NCI-H2196 (cell line): ENCODE measurements at regions not wholly inside any gene's neighbourhood (a gene's known extent, or its start where the extent isn't known, plus 50 kb on each side); places are given as distances from the start of the nearest gene placed in this dataset.
"Not testable (repeated sequence)": the region's sequence is repeated elsewhere in the genome, so short reads cannot be mapped to it uniquely, and the experiment has no call there.

Experiments
- DNase-seq: peaks from one replicate; lab custom pipeline; 2025; ENCODE audit not compliant: unreplicated experiment; lab: John Stamatoyannopoulos, UW

- no peak for DNase-seq
Observed at GRCh38 chr5:117667105-117667504, 1092.5 kb upstream of the SEMA6A start.

GRCh38 chr5:117665121-117665520, 1090.5 kb upstream of the SEMA6A start:
- no peak for DNase-seq

- no peak for DNase-seq
Observed at GRCh38 chr5:117662361-117662760, 1087.7 kb upstream of the SEMA6A start.

- DNase-seq, result no peak
Observed at GRCh38 chr5:117657541-117657940, 1082.9 kb upstream of the SEMA6A start.

GRCh38 chr5:117652958-117653280, 1078.3 kb upstream of the SEMA6A start:
- no peak for DNase-seq

GRCh38 chr5:117652036-117652957, 1077.7 kb upstream of the SEMA6A start:
- no peak for DNase-seq

- no peak for DNase-seq
Observed at GRCh38 chr5:117649821-117650220, 1075.2 kb upstream of the SEMA6A start.

GRCh38 chr5:117645400-117645799, 1070.8 kb upstream of the SEMA6A start:
- DNase-seq, result no peak

- no peak for DNase-seq
Observed at GRCh38 chr5:117638581-117638980, 1064.0 kb upstream of the SEMA6A start.

GRCh38 chr5:117633093-117633492, 1058.5 kb upstream of the SEMA6A start:
- DNase-seq, result no peak

- no peak for DNase-seq
Observed at GRCh38 chr5:117624201-117624600, 1049.6 kb upstream of the SEMA6A start.

GRCh38 chr5:117623042-117623805, 1048.6 kb upstream of the SEMA6A start:
- no peak for DNase-seq

- DNase-seq, result no peak
Observed at GRCh38 chr5:117621921-117622320, 1047.3 kb upstream of the SEMA6A start.

- DNase-seq, result no peak
Observed at GRCh38 chr5:117615226-117615625, 1040.6 kb upstream of the SEMA6A start.

GRCh38 chr5:117614408-117614807, 1039.8 kb upstream of the SEMA6A start:
- no peak for DNase-seq

GRCh38 chr5:117604845-117605244, 1030.2 kb upstream of the SEMA6A start:
- no peak for DNase-seq

GRCh38 chr5:117599811-117600210, 1025.2 kb upstream of the SEMA6A start:
- not testable (repeated sequence) for DNase-seq

GRCh38 chr5:117594166-117594565, 1019.5 kb upstream of the SEMA6A start:
- no peak for DNase-seq

GRCh38 chr5:117590944-117591343, 1016.3 kb upstream of the SEMA6A start:
- no peak for DNase-seq

- DNase-seq, result no peak
Observed at GRCh38 chr5:117588611-117589010, 1014.0 kb upstream of the SEMA6A start.

GRCh38 chr5:117587111-117587510, 1012.5 kb upstream of the SEMA6A start:
- DNase-seq, result no peak

- DNase-seq, result no peak
Observed at GRCh38 chr5:117568622-117569021, 994.0 kb upstream of the SEMA6A start.
